Bronchial epithelial cell (primary cell): ENCODE measurements at regions not wholly inside any gene's neighbourhood (a gene's known extent, or its start where the extent isn't known, plus 50 kb on each side); places are given as distances from the start of the nearest gene placed in this dataset.
"Not testable (repeated sequence)": the region's sequence is repeated elsewhere in the genome, so short reads cannot be mapped to it uniquely, and the experiment has no call there.

ENCODE experiments used
- DNase-seq: peaks from one replicate; pipeline ENCODE4 v3.0.0-alpha.2; 2010; ENCODE audit warnings: low read depth
- FAIRE-seq: peaks from 2 replicates; lab custom pipeline; 2011; peaks lifted over from hg19 to GRCh38; lab: Jason Lieb, UNC
- H3K27me3 ChIP-seq: 2 replicates; pipeline ENCODE4 v1.5.1; 2011; ENCODE audit warnings: low read length; ENCODE audit not compliant: control insufficient read depth, insufficient read depth
- H3K36me3 ChIP-seq: 2 replicates; pipeline ENCODE4 v1.5.1; 2011; ENCODE audit warnings: low read length; ENCODE audit not compliant: control insufficient read depth, insufficient read depth
- H3K4me3 ChIP-seq: 2 replicates; pipeline ENCODE4 v1.5.1; 2011; ENCODE audit warnings: mild to moderate bottlenecking, low read depth, low read length, control low read depth
- CTCF ChIP-seq: IDR thresholded peaks from 2 replicates; pipeline ENCODE4 v1.5.1; 2011; ENCODE audit warnings: mild to moderate bottlenecking, moderate library complexity, low read length, control low read depth, inconsistent platforms; ENCODE audit not compliant: insufficient read depth, severe bottlenecking

DNA sequence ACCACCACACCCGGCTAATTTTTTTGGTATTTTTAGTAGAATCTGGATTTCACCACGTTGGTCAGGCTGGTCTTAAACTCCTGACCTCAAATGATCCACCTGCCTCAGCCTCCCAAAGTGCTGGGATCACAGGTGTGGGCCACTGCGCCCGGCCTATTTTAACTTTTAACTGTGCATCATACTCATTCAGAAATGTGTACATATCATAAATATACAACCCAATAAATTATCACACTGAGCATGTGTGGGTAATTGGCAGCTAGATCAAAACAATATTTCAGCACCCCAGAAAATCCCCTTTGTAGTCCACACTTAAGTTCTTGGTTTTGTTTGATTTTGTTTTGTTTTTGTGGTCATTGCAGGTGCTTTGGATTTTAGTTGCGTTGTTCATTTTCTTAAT, 228.9 kb upstream of the ZNF217 start:
- no peak for DNase-seq
- H3K36me3 ChIP-seq, result no peaks in the 10 kb centered on the region
- H3K4me3 ChIP-seq, result no peak overlapping the region
- H3K27me3 ChIP-seq, result no peaks in the 10 kb centered on the region
- no peak for TF ChIP-seq CTCF
- no peak for FAIRE-seq

DNA sequence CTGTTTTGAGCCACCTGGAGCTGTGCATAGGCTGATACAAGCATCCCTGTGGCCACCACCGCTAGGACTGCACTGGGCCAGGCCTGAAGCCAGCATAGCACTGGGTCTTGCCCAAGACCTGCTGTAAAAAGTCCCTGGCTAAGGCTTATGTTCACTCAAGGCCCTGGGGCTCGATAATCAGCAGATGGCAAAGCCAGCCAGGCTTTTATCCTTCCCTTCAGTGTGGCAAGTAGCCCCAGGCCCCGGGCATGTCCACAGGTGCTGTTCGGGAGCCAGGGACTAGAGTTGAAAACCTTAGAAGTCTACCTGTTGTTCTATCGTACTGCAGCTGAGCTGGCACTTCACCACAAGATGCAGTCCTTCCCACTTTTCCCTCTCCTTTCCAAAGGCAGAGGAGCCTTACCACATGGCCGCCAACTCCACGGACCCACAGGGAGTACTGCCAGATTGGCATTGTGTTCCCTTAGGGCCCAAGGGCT, 226.4 kb upstream of the ZNF217 start:
- Histone ChIP-seq H3K27me3 (no peaks in the 10 kb centered on the region), H3K4me3 (no peak overlapping the region), H3K36me3 (no peaks in the 10 kb centered on the region)
- no peak for FAIRE-seq
- DNase-seq, result no peak
- TF ChIP-seq CTCF, result no peak

GRCh38 chr20:53818457-53819177, 225.0 kb upstream of the ZNF217 start:
- Histone ChIP-seq H3K36me3 (no peaks in the 10 kb centered on the region), H3K27me3 (no peaks in the 10 kb centered on the region), H3K4me3 (no peak overlapping the region)
- FAIRE-seq (no peak), DNase-seq (no peak)
- TF ChIP-seq CTCF, result no peak

- not testable (repeated sequence) for FAIRE-seq, H3K4me3 ChIP-seq, H3K27me3 ChIP-seq, DNase-seq, H3K36me3 ChIP-seq
Measured at GRCh38 chr20:53817513-53817912, 223.9 kb upstream of the ZNF217 start.

- no peaks in the 10 kb centered on the region for H3K36me3 ChIP-seq
- DNase-seq (no peak), FAIRE-seq (no peak)
- no peaks in the 10 kb centered on the region for H3K27me3 ChIP-seq
- H3K4me3 ChIP-seq, result no peak overlapping the region
- TF ChIP-seq CTCF, result no peak
Measured at GRCh38 chr20:53816872-53817398, 223.3 kb upstream of the ZNF217 start.

DNA sequence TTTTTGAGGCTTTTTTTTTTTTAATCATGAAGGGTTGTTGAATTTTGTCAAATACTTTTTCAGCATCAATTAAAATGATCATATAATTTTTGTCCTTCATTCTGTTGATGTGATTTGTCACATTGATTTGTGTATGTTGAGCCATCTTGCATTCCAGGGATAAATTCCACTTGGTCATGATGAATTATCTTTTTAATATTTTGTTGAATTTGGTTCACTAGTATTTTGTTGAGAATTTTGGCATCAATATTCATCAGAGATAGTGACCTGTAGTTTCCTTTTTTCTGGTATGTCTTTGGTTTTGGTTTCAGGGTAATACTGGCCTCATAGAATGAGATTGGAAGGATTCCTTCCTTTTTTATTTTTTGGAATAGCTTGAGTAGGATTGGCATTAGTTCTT, 221.9 kb upstream of the ZNF217 start:
- H3K27me3 ChIP-seq, result no peaks in the 10 kb centered on the region
- H3K36me3 ChIP-seq, result no peaks in the 10 kb centered on the region
- no peak for FAIRE-seq
- H3K4me3 ChIP-seq, result no peak overlapping the region
- DNase-seq, result no peak
- no peak for TF ChIP-seq CTCF
